ENCODE measurements at regions not wholly inside any gene's neighbourhood (a gene's known extent, or its start where the extent isn't known, plus 50 kb on each side); places are given as distances from the start of the nearest gene placed in this dataset.

- no peak overlapping the region for H3K9ac ChIP-seq (ENCODE audit: low read length in 5 of 5)
- H3K9me3 ChIP-seq (ENCODE audit: control insufficient read depth in 5 of 5, low read length in 5 of 5), result no peaks in the 10 kb centered on the region
- peaks cover 0 to 5% (median 3%) of the 10 kb centered on the region in 5 donors for H3K4me1 ChIP-seq (ENCODE audit: control insufficient read depth in 5 of 5, insufficient read depth in 5 of 5, low read length in 5 of 5)
- H3K27ac ChIP-seq (ENCODE audit: low read depth, low read length), result no peak overlapping the region
- H3K27me3 ChIP-seq (ENCODE audit: control insufficient read depth in 5 of 5, insufficient read depth in 4 of 5, low read length in 5 of 5), result no peaks in the 10 kb centered on the region
- no peaks in the 10 kb centered on the region for H3K36me3 ChIP-seq (ENCODE audit: control insufficient read depth in 5 of 5, insufficient read depth in 5 of 5, low read length in 5 of 5)
- H3K4me3 ChIP-seq (ENCODE audit: low read depth in 1 of 5, low read length in 5 of 5), result no peak overlapping the region
These were observed 307.4 kb downstream of the RAB28 start for GRCh38 chr4:13176741-13177142.

DNA sequence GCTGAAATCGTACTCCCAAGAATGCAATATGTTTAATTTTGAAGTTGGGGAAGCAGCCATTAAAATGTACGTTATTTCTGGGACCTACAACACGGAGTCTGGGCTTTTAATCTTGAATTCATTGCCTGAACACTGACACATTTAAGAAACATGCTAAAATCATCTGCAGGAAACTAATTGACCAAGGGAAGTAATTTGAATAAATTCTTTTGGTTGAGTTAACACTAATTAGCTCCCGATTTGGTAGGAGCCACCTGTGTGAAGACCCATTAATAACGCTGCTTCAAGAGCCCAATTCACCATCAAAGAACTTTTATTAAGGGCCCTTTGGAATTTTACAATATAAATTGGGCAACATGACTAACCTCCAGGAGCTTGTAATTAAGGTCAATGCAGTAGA, 309.2 kb downstream of the RAB28 start:
- Histone ChIP-seq H3K27ac (ENCODE audit: low read depth, low read length) (no peak overlapping the region), H3K27me3 (ENCODE audit: control insufficient read depth in 5 of 5, insufficient read depth in 4 of 5, low read length in 5 of 5) (no peaks in the 10 kb centered on the region), H3K9me3 (ENCODE audit: control insufficient read depth in 5 of 5, low read length in 5 of 5) (no peaks in the 10 kb centered on the region), H3K4me3 (ENCODE audit: low read depth in 1 of 5, low read length in 5 of 5) (no peak overlapping the region), H3K36me3 (ENCODE audit: control insufficient read depth in 5 of 5, insufficient read depth in 5 of 5, low read length in 5 of 5) (no peaks in the 10 kb centered on the region), H3K9ac (ENCODE audit: low read length in 5 of 5) (no peak overlapping the region), H3K4me1 (ENCODE audit: control insufficient read depth in 5 of 5, insufficient read depth in 5 of 5, low read length in 5 of 5) (peaks cover 0 to 5% (median 3%) of the 10 kb centered on the region in 5 donors)

DNA sequence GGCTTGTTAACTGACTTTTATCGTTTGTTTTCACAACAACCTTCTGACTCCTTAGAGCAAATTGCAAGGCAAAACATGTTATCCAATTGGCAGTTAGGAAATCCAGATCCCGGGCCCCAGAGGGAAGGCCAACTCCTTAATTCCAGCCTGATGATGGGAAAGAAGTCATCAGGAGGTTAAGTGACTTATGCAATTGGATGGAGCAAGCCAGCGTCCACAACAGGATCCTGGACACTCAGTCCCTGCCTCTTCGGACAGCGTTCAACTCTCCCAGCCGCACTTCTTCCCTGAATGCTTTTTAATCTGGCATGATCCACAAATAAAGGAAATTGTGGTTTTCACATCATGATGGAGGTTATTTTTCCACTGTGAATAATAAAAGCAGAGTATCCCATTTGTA, 310.1 kb downstream of the RAB28 start:
- Histone ChIP-seq H3K36me3 (ENCODE audit: control insufficient read depth in 5 of 5, insufficient read depth in 5 of 5, low read length in 5 of 5) (no peaks in the 10 kb centered on the region), H3K27ac (ENCODE audit: low read depth, low read length) (peak overlapping the region; percentile 26), H3K9me3 (ENCODE audit: control insufficient read depth in 5 of 5, low read length in 5 of 5) (no peaks in the 10 kb centered on the region), H3K4me3 (ENCODE audit: low read depth in 1 of 5, low read length in 5 of 5) (peak overlapping the region in 2 of 5 donors; percentile 0 to 12), H3K4me1 (ENCODE audit: control insufficient read depth in 5 of 5, insufficient read depth in 5 of 5, low read length in 5 of 5) (peaks cover 0 to 5% (median 3%) of the 10 kb centered on the region in 5 donors), H3K27me3 (ENCODE audit: control insufficient read depth in 5 of 5, insufficient read depth in 4 of 5, low read length in 5 of 5) (no peaks in the 10 kb centered on the region), H3K9ac (ENCODE audit: low read length in 5 of 5) (no peak overlapping the region)

DNA sequence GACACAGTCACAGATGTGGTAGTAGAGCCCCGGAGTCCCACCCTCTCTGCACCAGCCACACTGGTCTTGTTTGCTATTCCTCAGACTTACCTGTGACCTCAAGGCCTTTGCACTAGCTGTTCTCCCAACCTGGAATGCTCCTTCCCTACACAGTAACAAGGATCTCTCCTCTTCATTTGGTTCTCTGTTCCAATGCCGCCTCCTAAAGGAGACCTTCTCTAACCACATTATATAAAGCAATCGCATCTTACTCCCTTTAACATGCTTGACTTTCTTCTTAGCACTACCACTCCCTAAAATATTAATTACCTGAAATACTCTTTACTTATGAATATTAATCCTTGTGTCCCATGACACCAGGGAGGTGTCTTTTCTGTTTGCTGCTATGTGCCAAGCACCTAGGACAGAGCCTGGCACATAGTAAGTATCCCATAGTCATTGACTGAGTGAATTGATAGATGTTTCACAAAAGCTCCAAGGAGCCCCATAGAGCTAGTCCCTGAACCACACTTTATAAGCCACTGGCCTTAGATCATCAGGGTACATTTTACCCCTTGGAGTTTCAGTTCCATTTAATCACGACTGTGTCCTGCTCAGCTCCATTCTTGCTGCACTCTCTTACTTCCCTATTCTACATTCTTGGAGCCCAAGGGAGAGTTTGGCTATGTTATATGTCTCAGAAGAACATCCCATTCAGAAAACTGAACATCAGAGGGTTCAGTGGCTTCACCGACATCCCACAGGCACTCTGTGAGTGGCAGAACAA, 312.7 kb downstream of the RAB28 start:
- no peaks in the 10 kb centered on the region for H3K36me3 ChIP-seq (ENCODE audit: control insufficient read depth in 5 of 5, insufficient read depth in 5 of 5, low read length in 5 of 5)
- H3K9ac ChIP-seq (ENCODE audit: low read length in 5 of 5), result no peak overlapping the region
- peaks cover 0 to 5% (median 3%) of the 10 kb centered on the region in 5 donors for H3K4me1 ChIP-seq (ENCODE audit: control insufficient read depth in 5 of 5, insufficient read depth in 5 of 5, low read length in 5 of 5)
- no peak overlapping the region for H3K4me3 ChIP-seq (ENCODE audit: low read depth in 1 of 5, low read length in 5 of 5)
- no peak overlapping the region for H3K27ac ChIP-seq (ENCODE audit: low read depth, low read length)
- H3K9me3 ChIP-seq (ENCODE audit: control insufficient read depth in 5 of 5, low read length in 5 of 5), result no peaks in the 10 kb centered on the region
- no peaks in the 10 kb centered on the region for H3K27me3 ChIP-seq (ENCODE audit: control insufficient read depth in 5 of 5, insufficient read depth in 4 of 5, low read length in 5 of 5)

DNA sequence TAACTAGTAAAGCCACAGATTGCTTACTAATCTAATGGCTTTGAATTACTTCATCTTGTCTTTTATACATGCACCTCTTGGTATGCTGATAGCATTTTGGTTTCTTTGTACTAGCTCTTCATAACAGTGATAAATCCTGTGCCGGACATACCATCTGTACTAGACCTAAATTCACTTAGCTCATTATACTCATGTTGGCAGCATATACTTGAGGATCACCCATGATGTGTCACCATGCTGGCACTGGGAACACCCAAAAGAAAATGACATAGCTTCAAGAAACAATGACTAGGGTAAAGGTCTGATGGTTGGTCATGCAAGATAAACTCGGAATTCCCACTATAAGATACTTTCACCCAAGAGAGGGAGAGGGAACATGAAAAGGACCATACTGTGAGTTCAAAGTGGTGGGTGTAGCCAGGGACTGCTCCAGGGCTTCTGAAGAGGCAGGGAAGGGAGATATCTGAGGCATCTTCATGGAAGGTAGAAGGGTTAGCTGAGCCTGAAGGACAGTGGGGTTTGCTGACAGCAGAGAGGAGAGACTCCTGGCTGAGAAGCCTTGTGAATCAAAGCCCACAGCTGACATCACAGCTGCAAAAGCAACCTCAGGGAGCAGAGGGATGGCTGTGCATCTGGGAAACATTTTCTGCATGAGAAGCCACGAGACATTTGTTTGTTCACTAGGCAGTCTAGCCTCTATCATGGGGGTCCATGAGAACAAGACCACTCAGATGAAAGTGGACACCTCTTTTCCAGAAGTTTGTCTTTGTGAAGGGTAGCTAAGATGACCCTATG, 314.2 kb downstream of the RAB28 start:
- peaks cover 0 to 5% (median 3%) of the 10 kb centered on the region in 5 donors for H3K4me1 ChIP-seq (ENCODE audit: control insufficient read depth in 5 of 5, insufficient read depth in 5 of 5, low read length in 5 of 5)

DNA sequence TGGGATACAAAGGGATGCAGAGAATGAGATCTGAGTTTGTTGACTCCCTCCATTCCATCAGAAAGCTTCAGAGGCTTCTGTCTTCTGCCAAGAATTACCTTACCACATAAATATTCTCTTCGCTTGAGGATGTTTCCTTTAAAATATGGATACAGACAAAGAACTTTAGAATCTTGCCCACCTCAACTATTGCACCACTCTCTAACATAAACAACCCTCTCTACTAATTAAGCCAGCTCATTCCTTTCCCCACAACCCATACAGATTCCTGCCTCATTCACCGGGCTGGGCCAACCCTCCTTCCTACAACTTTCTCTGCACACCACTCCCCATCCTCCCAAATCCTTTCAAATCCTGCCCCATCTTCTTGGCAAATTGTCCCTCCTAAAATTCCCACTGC, 315.8 kb downstream of the RAB28 start:
- Histone ChIP-seq H3K27me3 (ENCODE audit: control insufficient read depth in 5 of 5, insufficient read depth in 4 of 5, low read length in 5 of 5) (no peaks in the 10 kb centered on the region), H3K9ac (ENCODE audit: low read length in 5 of 5) (no peak overlapping the region), H3K36me3 (ENCODE audit: control insufficient read depth in 5 of 5, insufficient read depth in 5 of 5, low read length in 5 of 5) (no peaks in the 10 kb centered on the region), H3K4me3 (ENCODE audit: low read depth in 1 of 5, low read length in 5 of 5) (no peak overlapping the region), H3K9me3 (ENCODE audit: control insufficient read depth in 5 of 5, low read length in 5 of 5) (no peaks in the 10 kb centered on the region), H3K27ac (ENCODE audit: low read depth, low read length) (no peak overlapping the region), H3K4me1 (ENCODE audit: control insufficient read depth in 5 of 5, insufficient read depth in 5 of 5, low read length in 5 of 5) (no peaks in the 10 kb centered on the region)

More for the DNA sequence above, 314.2 kb downstream of the RAB28 start:
- Histone ChIP-seq H3K9me3 (ENCODE audit: control insufficient read depth in 5 of 5, low read length in 5 of 5) (no peaks in the 10 kb centered on the region), H3K27me3 (ENCODE audit: control insufficient read depth in 5 of 5, insufficient read depth in 4 of 5, low read length in 5 of 5) (no peaks in the 10 kb centered on the region), H3K4me3 (ENCODE audit: low read depth in 1 of 5, low read length in 5 of 5) (no peak overlapping the region), H3K36me3 (ENCODE audit: control insufficient read depth in 5 of 5, insufficient read depth in 5 of 5, low read length in 5 of 5) (no peaks in the 10 kb centered on the region), H3K9ac (ENCODE audit: low read length in 5 of 5) (no peak overlapping the region), H3K27ac (ENCODE audit: low read depth, low read length) (no peak overlapping the region)

- Histone ChIP-seq H3K9me3 (ENCODE audit: control insufficient read depth in 5 of 5, low read length in 5 of 5) (no peaks in the 10 kb centered on the region), H3K27ac (ENCODE audit: low read depth, low read length) (no peak overlapping the region), H3K4me3 (ENCODE audit: low read depth in 1 of 5, low read length in 5 of 5) (no peak overlapping the region), H3K36me3 (ENCODE audit: control insufficient read depth in 5 of 5, insufficient read depth in 5 of 5, low read length in 5 of 5) (no peaks in the 10 kb centered on the region), H3K27me3 (ENCODE audit: control insufficient read depth in 5 of 5, insufficient read depth in 4 of 5, low read length in 5 of 5) (no peaks in the 10 kb centered on the region), H3K9ac (ENCODE audit: low read length in 5 of 5) (no peak overlapping the region), H3K4me1 (ENCODE audit: control insufficient read depth in 5 of 5, insufficient read depth in 5 of 5, low read length in 5 of 5) (no peaks in the 10 kb centered on the region)
These were observed 317.9 kb downstream of the RAB28 start for GRCh38 chr4:13166214-13166613.

GRCh38 chr4:13164783-13165331, 319.3 kb downstream of the RAB28 start:
- Histone ChIP-seq H3K4me1 (ENCODE audit: control insufficient read depth in 5 of 5, insufficient read depth in 5 of 5, low read length in 5 of 5) (peaks cover 0 to 3% (median 0%) of the 10 kb centered on the region in 5 donors), H3K4me3 (ENCODE audit: low read depth in 1 of 5, low read length in 5 of 5) (no peak overlapping the region), H3K27me3 (ENCODE audit: control insufficient read depth in 5 of 5, insufficient read depth in 4 of 5, low read length in 5 of 5) (no peaks in the 10 kb centered on the region), H3K9ac (ENCODE audit: low read length in 5 of 5) (no peak overlapping the region), H3K9me3 (ENCODE audit: control insufficient read depth in 5 of 5, low read length in 5 of 5) (no peaks in the 10 kb centered on the region), H3K27ac (ENCODE audit: low read depth, low read length) (no peak overlapping the region), H3K36me3 (ENCODE audit: control insufficient read depth in 5 of 5, insufficient read depth in 5 of 5, low read length in 5 of 5) (no peaks in the 10 kb centered on the region)

DNA sequence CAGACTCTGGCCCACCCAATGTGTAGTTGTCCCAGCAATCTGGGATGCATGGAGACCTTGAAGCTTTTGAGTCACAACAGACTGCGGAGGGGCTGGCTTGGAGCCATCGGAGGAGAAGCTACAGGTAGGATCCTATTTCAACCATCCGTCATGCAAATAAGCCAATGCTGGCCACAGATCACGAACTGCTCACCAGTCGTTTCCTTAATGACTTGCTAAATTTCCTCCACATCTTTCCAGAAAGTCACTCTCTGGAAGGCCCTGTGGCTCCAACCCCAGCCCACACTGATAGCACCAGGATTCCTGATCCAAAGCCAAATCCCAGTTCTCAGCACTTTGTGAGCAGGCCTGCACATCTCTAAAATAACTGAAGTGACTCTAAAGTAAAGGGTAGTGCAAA, 321.3 kb downstream of the RAB28 start:
- no peaks in the 10 kb centered on the region for H3K36me3 ChIP-seq (ENCODE audit: control insufficient read depth in 5 of 5, insufficient read depth in 5 of 5, low read length in 5 of 5)
- no peak overlapping the region for H3K9ac ChIP-seq (ENCODE audit: low read length in 5 of 5)
- peaks cover 0 to 3% (median 0%) of the 10 kb centered on the region in 5 donors for H3K4me1 ChIP-seq (ENCODE audit: control insufficient read depth in 5 of 5, insufficient read depth in 5 of 5, low read length in 5 of 5)
- no peak overlapping the region for H3K27ac ChIP-seq (ENCODE audit: low read depth, low read length)
- H3K27me3 ChIP-seq (ENCODE audit: control insufficient read depth in 5 of 5, insufficient read depth in 4 of 5, low read length in 5 of 5), result no peaks in the 10 kb centered on the region
- H3K4me3 ChIP-seq (ENCODE audit: low read depth in 1 of 5, low read length in 5 of 5), result no peak overlapping the region
- H3K9me3 ChIP-seq (ENCODE audit: control insufficient read depth in 5 of 5, low read length in 5 of 5), result peaks cover 0 to 3% (median 0%) of the 10 kb centered on the region in 5 donors

DNA sequence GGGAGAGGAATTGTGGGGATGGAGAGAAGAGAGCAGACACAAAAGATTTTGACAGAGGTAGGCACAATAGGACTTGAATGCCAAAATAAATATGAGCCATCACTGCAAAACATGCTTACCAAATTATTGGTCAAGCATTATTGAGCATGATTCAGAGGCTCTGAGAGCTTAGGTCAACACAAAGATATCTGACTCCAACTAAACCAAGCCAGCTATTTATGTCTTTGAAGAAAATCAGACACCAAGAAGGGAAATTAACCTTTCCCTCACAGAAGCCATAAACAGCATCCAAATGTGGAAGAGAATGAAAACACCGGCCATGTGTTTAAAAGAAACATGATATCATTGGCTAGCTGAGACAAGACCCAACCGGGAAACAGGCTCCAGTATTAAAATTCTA, 323.2 kb downstream of the RAB28 start:
- peaks cover 0 to 3% (median 0%) of the 10 kb centered on the region in 5 donors for H3K4me1 ChIP-seq (ENCODE audit: control insufficient read depth in 5 of 5, insufficient read depth in 5 of 5, low read length in 5 of 5)
- no peaks in the 10 kb centered on the region for H3K27me3 ChIP-seq (ENCODE audit: control insufficient read depth in 5 of 5, insufficient read depth in 4 of 5, low read length in 5 of 5)
- H3K4me3 ChIP-seq (ENCODE audit: low read depth in 1 of 5, low read length in 5 of 5), result no peak overlapping the region
- H3K27ac ChIP-seq (ENCODE audit: low read depth, low read length), result peak overlapping the region; percentile 27
- H3K36me3 ChIP-seq (ENCODE audit: control insufficient read depth in 5 of 5, insufficient read depth in 5 of 5, low read length in 5 of 5), result no peaks in the 10 kb centered on the region
- peaks cover 0 to 3% (median 0%) of the 10 kb centered on the region in 5 donors for H3K9me3 ChIP-seq (ENCODE audit: control insufficient read depth in 5 of 5, low read length in 5 of 5)
- H3K9ac ChIP-seq (ENCODE audit: low read length in 5 of 5), result no peak overlapping the region

All from subcutaneous abdominal adipose tissue (tissue), 5 donors.